GM10266 (cell line): ENCODE measurements at regions not wholly inside any gene's neighbourhood (a gene's known extent, or its start where the extent isn't known, plus 50 kb on each side); places are given as distances from the start of the nearest gene placed in this dataset.
"Not testable (repeated sequence)": the region's sequence is repeated elsewhere in the genome, so short reads cannot be mapped to it uniquely, and the experiment has no call there.

Source experiments
- DNase-seq: peaks from one replicate; pipeline ENCODE4 v3.0.0; 2012; ENCODE audit errors: extremely low spot score
- TF ChIP-seq, protein P1 (sequence below): IDR thresholded peaks from 2 replicates; pipeline ENCODE4 v1.5.1; 2012; ENCODE audit warnings: mild to moderate bottlenecking, low read depth; ENCODE audit not compliant: control insufficient read depth, insufficient read depth; ENCODE audit errors: missing control alignments

DNA sequence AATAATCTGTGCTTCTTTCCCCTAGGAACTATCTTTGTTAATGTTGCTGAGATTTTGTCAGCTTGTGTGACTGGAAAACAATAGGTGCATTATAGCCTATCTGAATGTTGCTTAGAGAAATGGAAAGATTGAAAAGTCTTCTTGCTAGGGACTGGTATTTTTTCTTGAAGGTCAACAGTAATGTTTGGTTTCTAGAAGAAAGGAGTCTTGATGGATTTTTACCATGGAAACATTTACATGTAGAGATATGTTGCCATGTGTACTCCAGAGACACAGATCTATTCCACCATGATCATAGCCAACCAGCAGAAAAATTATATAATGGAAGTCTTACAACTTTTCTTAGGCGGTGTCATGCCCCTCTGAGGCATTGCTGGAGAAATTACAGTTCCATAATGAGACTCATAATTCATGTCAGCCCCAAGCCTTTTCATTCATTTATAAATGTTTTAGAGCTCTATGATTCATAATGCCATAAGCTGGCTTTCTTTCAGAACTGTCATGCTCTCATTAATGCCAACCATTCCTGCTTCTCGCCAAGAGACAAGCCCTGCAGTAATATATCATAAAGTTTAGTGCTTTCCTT is 175.1 kb upstream of the PTPRZ1 start:
- no peak for DNase-seq

DNA sequence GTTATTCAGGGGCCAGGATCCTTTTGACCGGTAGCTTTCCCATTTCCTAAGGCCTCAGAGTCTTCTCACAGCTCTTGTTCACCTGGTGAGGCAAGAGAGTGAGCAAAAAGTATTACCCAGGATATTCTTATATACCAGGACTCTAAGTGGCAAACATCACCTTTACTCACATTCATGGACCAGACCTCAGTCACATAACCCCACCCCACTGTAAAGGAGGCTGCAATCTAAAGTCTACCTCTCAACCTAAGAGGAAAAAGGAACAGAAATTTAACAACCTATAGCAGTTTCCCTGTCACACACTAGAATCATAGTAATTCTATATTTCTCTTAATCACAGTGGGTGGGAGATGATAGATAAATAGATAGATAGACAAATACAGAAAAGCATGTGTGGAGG is 176.0 kb upstream of the PTPRZ1 start:
- TF ChIP-seq, protein P1, sequence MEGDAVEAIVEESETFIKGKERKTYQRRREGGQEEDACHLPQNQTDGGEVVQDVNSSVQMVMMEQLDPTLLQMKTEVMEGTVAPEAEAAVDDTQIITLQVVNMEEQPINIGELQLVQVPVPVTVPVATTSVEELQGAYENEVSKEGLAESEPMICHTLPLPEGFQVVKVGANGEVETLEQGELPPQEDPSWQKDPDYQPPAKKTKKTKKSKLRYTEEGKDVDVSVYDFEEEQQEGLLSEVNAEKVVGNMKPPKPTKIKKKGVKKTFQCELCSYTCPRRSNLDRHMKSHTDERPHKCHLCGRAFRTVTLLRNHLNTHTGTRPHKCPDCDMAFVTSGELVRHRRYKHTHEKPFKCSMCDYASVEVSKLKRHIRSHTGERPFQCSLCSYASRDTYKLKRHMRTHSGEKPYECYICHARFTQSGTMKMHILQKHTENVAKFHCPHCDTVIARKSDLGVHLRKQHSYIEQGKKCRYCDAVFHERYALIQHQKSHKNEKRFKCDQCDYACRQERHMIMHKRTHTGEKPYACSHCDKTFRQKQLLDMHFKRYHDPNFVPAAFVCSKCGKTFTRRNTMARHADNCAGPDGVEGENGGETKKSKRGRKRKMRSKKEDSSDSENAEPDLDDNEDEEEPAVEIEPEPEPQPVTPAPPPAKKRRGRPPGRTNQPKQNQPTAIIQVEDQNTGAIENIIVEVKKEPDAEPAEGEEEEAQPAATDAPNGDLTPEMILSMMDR: no peak
- DNase-seq: no peak

More for the DNA sequence above, 175.1 kb upstream of the PTPRZ1 start:
- TF ChIP-seq, protein P1: no peak

DNA sequence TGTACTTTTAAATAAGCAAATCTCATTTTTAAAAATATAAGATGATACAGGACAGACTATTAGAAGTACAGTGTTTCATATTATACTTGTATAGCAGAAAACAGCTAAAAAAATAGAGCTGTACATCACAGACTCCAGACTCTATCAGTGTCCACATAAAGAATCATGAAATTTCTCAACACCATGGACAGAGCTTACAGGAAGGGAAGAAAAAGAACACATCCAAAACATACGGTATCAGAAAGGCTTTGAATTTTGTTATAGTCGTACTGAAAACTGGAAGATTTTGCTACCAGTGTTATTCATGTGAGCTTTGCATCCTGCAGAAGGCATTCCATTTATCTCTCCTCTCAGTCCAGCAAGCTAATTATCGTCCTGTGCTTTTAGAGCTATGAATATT is 183.2 kb upstream of the PTPRZ1 start:
- no peak for DNase-seq
- TF ChIP-seq, protein P1: no peak

DNA sequence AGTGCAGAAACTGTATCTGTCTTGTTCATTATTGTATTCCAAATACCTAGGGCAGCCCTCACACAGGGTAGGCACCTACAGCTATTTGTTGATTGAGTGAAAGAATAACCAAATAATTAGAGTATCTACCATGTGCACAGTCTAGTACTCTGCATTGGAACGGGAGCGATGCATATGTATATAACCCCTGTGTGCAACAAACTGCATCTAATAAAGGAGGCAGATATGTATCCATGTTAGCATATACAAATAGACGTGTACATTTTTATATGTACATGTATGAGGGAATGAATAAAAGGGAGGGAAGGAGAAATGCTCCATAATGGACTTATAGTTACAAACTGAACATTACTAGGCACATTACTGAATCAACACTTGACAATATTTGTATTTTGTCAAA is 191.3 kb upstream of the PTPRZ1 start:
- DNase-seq: no peak
- TF ChIP-seq, protein P1: no peak

DNA sequence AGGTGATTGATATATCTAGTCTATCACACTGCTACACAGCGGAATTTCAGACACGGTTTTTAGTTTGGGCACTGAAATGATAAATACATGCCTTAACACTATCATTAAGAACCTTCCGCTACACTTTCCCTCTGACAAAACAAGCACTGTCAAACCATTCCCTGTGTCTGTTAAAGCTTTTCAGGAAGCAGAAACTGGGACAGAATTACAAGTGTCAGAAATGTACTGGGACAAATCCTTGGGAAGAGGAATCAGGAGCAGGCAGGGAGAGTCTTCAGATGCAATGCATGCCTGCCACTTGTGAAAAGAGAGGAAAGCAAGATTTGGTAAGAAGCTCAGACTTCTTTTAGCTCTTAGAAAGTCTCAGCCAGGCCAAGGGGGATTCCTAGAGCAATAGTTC is 196.8 kb upstream of the PTPRZ1 start:
- no peak for DNase-seq
- TF ChIP-seq, protein P1: no peak

DNA sequence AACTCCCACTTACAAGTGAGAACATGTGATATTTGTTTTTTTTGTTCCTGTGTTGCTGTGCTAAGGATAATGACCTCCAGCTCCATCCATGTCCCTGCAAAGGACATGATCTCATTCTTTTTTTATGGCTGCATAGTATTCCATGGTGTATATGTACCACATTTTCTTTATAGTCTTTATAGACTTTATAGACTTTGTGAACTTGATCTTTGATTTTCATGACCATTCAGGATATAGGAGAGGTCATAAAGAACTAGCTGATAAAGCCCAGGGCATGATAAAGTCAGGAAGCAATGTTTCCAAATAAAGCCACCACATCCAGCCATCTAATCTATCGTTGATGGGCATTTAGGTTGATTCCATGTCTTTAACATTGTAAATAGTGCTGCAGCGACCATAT is 198.5 kb upstream of the PTPRZ1 start:
- not testable (repeated sequence) for DNase-seq

DNA sequence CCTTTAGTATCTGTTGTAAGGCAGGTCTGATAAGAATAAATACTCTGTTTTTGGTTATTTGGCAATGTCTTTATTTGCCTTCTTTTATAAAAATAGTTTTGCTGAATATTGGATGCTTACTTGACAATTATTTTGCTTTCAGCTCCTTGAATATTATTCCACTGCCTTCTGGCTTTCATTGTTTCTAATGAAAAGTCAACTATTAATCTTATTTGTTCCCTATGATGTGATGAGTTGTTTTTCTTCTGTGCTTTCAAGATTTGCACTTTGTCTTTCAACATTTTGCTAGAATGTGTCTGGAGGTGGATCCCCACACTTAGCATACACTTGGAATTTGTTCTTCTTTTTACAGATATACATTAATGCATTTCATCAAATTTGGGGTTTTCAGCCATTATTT is 203.8 kb upstream of the PTPRZ1 start:
- TF ChIP-seq, protein P1: no peak
- no peak for DNase-seq

DNA sequence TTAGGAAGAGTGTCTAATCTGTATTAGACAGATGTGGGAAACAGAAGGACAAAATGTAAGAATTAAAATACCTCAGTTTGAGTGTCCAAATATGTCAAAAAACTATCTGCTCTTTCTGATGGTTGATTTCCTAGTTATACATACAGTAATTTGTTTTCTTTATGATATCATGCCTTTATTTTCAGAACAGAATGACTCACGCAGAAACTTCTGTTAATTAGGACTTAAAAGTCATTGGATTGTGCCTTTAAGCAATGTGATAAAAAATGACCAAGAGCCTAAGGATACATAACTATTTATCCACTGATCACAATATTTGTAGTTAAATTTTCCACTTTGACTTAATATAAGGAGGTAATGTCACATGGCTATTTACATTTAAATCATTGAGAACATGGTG is 206.7 kb upstream of the PTPRZ1 start:
- DNase-seq: no peak
- TF ChIP-seq, protein P1: no peak
